Stimulated activated CD4-positive, alpha-beta T cell treated with anti-CD3 and anti-CD28 coated beads, Interleukin-15, amount 100 ng/mL, for 1 hour (primary cell): ENCODE measurements at regions not wholly inside any gene's neighbourhood (a gene's known extent, or its start where the extent isn't known, plus 50 kb on each side); places are given as distances from the start of the nearest gene placed in this dataset.
A peak's percentile ranks its signal among the peaks of the same experiment; 100 is the strongest.
"Not testable (repeated sequence)": the region's sequence is repeated elsewhere in the genome, so short reads cannot be mapped to it uniquely, and the experiment has no call there.

Experiments
- DNase-seq, 2 donors: peaks; one replicate each; pipeline ENCODE4 v3.0.0-alpha.2; 2020; ENCODE audit warnings: low read depth in 1 of 2, low spot score in 1 of 2

GRCh38 chr6:144572541-144572940 lies 287.4 kb downstream of the UTRN start:
- DNase-seq: not testable (repeated sequence)

DNA sequence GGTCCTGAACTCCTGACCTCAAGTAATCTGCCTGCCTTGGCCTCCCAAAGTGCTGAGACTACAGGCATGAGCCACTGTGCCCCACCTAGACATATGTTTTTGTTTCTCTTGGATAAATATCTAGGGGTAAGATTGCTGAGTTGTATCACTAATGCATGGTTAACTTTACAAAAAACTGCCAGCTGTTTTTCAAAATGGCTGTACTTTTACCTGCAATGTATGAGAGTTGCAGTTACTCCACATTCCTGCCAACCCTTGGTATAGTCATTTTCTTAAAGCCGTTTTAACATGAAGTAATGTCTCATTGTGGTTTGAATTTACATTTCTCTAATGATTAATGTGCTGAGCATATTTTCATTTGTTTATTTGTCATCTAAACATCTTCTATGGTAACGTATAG lies 289.7 kb downstream of the UTRN start:
- no peak for DNase-seq

- no peak for DNase-seq
Observed at GRCh38 chr6:144575327-144575726, 290.2 kb downstream of the UTRN start.

DNA sequence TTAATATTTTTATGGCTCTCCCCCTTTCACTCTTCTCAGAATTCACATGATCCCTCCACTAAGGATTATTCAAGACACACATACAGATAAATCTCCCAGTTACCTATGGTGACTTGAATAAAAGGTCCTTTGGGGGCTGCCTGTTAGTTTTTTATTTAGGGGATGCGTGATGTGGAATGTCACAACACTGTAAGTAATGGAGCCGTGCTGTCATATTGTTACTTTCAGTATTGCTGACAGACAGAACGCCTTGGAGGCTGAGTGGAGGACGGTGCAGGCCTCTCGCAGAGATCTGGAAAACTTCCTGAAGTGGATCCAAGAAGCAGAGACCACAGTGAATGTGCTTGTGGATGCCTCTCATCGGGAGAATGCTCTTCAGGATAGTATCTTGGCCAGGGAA lies 291.7 kb downstream of the UTRN start:
- DNase-seq: no peak

- DNase-seq: no peak
Observed at GRCh38 chr6:144578385-144579350, 293.5 kb downstream of the UTRN start.

GRCh38 chr6:144580039-144580438 lies 294.9 kb downstream of the UTRN start:
- no peak for DNase-seq

GRCh38 chr6:144580771-144581170 lies 295.6 kb downstream of the UTRN start:
- no peak for DNase-seq

DNA sequence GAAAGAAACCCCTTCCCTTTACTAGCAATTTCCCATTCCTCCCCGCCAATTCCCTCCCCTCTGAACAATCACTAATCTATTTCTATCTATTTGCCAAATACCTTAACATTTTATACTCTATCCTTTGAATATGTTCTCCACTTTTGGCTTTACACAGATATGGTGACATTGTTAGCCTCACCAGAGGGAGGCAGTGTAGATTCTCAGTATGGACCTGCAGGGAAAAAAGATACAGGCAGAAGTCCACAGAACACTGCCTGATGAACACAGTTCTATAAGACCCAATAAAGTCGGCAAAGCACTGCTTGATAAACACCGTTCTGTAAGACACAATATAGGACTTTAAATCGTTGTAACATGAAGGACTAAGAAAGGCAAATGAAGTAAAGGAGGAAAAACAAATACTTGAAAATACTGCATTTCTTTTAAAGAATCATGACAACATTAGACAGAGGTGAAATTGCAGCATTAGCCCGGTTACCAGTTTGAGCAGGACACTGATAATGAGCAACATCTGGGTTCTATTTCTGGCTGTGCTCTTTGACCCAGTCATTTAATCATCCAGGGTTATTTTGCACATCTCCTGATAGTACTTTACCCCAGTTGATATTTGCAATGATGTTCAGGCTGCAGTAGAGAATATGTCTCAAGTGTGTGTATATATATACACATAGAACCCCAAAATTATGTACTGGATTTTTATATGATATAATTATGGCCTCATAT lies 296.8 kb downstream of the UTRN start:
- no peak for DNase-seq

DNA sequence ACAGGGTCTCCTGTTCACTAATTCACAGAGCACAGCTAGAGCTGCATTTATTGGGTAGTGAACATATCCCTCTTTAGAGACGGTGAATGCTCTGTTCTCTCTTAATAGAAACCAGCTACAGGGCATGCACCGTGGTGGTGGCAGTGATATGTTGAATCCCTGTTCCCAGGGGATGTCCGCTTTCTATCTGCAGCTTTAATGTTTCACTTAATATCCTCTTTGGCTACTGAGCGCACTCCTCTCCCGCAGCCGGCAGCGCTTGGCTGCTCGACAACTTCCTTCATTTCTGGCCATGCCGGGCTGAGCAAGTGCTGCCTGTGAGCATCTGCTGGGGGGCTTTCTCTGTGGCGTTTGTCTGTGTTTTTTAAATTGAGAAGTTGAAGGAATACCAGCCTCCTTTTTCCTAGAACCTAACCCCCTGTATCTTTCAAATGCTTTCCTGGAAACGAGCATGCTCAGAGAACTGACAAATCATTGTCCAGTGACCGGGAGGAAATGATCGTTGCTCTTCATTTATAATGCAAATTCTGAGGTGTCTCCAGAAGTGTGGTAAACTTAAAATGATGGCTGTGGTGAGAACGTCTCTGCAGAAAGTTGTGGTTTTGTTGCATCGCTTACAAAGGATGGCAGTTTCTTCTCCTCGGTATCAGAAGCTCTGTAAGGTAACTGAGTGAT lies 297.9 kb downstream of the UTRN start:
- peak in 1 of 2 donors; percentile 17 for DNase-seq

DNA sequence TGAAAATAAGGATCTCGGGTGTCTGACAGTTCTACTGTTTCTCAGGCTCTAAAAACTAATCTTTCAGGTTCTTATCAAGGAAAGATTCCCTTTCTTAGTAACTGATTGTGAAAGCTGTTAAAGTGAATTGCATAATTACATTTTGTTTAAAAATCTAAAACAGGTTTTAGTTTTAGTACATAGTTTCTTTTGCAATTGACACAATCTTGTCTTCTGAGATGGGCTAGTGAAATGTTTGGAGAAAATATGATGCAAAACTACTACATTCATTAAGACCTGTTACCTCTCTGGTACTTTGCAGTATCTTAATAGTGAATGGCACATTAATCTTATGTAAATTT lies 298.4 kb downstream of the UTRN start:
- DNase-seq: no peak

GRCh38 chr6:144585217-144585814 lies 300.2 kb downstream of the UTRN start:
- DNase-seq: no peak

DNA sequence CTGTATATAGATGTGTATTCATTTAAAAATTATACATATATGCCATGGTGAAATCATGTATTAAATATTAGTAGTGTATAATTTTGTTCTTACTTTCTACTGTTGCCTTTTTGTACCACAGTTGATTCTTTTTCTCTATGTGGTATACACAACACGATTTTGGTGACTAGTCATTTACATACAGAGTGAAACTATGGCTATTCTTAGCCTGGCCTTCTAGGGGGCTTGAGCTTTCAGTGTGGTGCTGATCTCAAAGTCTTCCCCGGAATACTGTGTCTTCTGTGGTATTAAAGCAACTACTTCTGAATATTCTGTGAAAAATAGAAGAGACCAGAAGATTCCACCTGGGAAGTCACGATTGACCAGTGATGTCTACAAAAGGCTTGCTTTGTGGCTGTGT lies 301.9 kb downstream of the UTRN start:
- no peak for DNase-seq

GRCh38 chr6:144588697-144589325 lies 303.7 kb downstream of the UTRN start:
- no peak for DNase-seq

DNA sequence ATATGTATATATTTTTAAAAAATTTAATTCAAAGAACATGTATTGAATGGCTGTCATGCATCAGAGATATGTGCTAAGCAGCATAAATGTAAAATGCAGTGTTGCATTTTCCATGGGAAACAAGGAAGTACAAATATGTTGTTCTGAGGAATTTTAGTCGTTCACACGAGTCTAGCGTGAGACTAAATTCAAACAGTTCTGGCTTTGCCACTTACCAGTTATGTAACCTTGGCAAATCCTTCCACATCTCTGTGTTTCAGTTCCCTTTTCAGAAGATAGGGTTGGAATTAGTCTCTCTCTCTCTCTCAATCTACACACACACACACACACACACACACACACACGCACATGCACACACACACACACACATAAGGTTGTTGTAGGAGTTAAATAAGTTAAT lies 305.4 kb downstream of the UTRN start:
- no peak for DNase-seq

DNA sequence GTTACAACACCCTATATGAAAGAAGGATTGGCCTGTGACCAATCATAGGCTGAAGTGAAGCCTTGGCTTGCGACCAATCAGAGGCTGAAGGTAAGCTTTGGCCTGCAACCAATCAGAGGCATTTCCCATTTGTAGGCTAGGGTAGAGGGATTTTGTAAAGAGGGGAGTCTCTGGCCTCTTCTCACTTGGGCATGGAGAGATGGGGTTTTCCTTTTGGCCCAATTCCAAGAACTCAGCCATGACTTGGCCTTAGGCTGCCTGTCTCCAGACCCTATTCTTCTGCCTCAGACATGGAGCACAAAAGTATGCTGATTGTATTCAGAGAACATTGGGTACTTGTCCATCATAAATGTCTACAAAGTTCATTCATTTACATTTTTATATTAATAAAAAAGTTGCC lies 308.3 kb downstream of the UTRN start:
- DNase-seq: no peak

- DNase-seq: no peak
Observed at GRCh38 chr6:144594585-144594984, 309.4 kb downstream of the UTRN start.

DNA sequence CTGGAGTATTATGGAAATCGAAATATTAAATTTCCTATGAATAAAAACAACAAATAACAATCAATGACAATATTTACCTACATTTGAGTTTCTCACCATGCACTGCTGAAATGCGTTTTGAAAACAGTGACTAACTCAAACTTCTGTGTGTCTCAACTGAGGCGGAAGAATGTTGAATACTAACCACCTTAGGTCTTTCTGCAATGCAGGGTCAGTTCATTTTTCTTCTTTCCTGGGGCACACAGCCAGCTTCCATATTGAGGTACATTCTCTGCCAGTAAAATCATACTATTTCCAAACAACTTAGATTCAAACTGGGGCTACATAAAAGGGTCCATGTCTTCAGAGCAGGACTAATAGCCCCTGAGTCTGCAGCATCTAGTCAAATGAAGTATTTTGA lies 310.1 kb downstream of the UTRN start:
- no peak for DNase-seq

- DNase-seq: no peak
Observed at GRCh38 chr6:144597511-144597910, 312.4 kb downstream of the UTRN start.

- no peak for DNase-seq
Observed at GRCh38 chr6:144599615-144600014, 314.5 kb downstream of the UTRN start.

- DNase-seq: no peak
Observed at GRCh38 chr6:144601221-144601620, 316.1 kb downstream of the UTRN start.
